ENCODE measurements at regions not wholly inside any gene's neighbourhood (a gene's known extent, or its start where the extent isn't known, plus 50 kb on each side); places are given as distances from the start of the nearest gene placed in this dataset.

- Histone ChIP-seq H3K27me3 (no peaks in the 10 kb centered on the region), H3K27ac (no peak overlapping the region), H3K9me3 (peaks cover 0 to 6% of the 10 kb centered on the region in 2 donors), H3K4me3 (no peak overlapping the region), H3K4me1 (no peaks in the 10 kb centered on the region), H3K36me3 (no peaks in the 10 kb centered on the region)
- DNase-seq (no peak), ATAC-seq (no peak)
- TF ChIP-seq, protein P1, sequence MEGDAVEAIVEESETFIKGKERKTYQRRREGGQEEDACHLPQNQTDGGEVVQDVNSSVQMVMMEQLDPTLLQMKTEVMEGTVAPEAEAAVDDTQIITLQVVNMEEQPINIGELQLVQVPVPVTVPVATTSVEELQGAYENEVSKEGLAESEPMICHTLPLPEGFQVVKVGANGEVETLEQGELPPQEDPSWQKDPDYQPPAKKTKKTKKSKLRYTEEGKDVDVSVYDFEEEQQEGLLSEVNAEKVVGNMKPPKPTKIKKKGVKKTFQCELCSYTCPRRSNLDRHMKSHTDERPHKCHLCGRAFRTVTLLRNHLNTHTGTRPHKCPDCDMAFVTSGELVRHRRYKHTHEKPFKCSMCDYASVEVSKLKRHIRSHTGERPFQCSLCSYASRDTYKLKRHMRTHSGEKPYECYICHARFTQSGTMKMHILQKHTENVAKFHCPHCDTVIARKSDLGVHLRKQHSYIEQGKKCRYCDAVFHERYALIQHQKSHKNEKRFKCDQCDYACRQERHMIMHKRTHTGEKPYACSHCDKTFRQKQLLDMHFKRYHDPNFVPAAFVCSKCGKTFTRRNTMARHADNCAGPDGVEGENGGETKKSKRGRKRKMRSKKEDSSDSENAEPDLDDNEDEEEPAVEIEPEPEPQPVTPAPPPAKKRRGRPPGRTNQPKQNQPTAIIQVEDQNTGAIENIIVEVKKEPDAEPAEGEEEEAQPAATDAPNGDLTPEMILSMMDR (IDR thresholded peaks at IDR 0.05): no peak
- intact Hi-C loops (cut with DNase I): no loop called here
These were observed 80.7 kb upstream of the ZNF280D start for GRCh38 chr15:56813995-56814394.

GRCh38 chr15:56812961-56813360, 79.7 kb upstream of the ZNF280D start:
- TF ChIP-seq, protein P1 (IDR thresholded peaks at IDR 0.05): no peak
- no peak overlapping the region for H3K27ac ChIP-seq
- H3K4me3 ChIP-seq: no peak overlapping the region
- intact Hi-C loops (cut with DNase I): no loop called here
- no peak for DNase-seq
- H3K36me3 ChIP-seq: no peaks in the 10 kb centered on the region
- ATAC-seq: no peak
- no peaks in the 10 kb centered on the region for H3K4me1 ChIP-seq
- H3K9me3 ChIP-seq: peaks cover under 1 to 16% of the 10 kb centered on the region in 2 donors
- no peaks in the 10 kb centered on the region for H3K27me3 ChIP-seq

DNA sequence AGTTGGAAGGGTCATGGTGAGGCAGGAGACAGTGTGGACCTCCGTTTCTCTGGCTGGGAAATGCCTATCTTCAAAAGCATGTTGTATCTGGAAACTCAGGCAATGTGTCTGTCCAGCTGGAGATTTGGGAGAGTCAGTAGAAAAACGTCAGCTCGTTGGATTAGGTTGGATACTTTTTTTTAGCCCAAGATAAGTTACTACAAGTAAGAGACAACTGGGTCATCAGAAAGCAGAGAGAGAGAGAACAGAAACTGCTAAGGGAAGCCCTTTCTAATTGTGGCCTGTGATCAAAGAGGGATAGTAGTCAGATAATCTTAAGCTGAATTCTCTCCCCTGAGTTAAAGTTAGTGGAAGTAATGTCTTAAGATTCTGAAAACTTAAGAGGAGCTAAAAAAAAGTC, 78.9 kb upstream of the ZNF280D start:
- ATAC-seq (peak; percentile 18), DNase-seq (no peak)
- no peak overlapping the region for H3K4me3 ChIP-seq
- H3K4me1 ChIP-seq: no peaks in the 10 kb centered on the region
- H3K27me3 ChIP-seq: no peaks in the 10 kb centered on the region
- TF ChIP-seq, protein P1 (IDR thresholded peaks at IDR 0.05): no peak
- H3K36me3 ChIP-seq: no peaks in the 10 kb centered on the region
- peaks cover 5 to 23% of the 10 kb centered on the region in 2 donors for H3K9me3 ChIP-seq
- intact Hi-C loops (cut with DNase I): no loop called here
- no peak overlapping the region for H3K27ac ChIP-seq

- ATAC-seq: no peak
- Histone ChIP-seq H3K27ac (no peak overlapping the region), H3K4me1 (no peaks in the 10 kb centered on the region), H3K4me3 (no peak overlapping the region), H3K36me3 (no peaks in the 10 kb centered on the region), H3K27me3 (no peaks in the 10 kb centered on the region), H3K9me3 (peaks cover 5 to 23% of the 10 kb centered on the region in 2 donors)
- no peak for DNase-seq
- intact Hi-C loops (cut with DNase I): no loop called here
- TF ChIP-seq, protein P1 (IDR thresholded peaks at IDR 0.05): no peak
These were observed 78.3 kb upstream of the ZNF280D start for GRCh38 chr15:56811586-56811985.

DNA sequence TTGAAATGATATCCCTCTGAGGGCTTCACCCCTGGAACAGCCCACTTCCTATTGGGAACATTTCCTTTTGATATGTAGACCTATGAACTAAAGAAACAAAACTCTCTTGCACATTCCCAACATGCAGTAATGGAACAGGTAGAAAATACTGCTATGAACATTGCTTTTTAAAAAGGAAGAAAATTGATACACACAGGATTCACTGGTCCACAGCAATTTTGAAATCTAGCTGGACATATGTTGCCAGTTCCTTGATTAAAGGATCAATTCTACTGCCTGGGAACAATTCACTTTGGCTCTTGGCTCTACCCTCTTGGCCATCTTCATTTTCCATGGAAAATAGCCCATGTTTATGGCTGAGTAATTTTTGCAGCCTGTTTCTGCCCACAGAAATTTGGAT, 74.9 kb upstream of the ZNF280D start:
- Histone ChIP-seq H3K9me3 (peaks cover 5 to 23% of the 10 kb centered on the region in 2 donors), H3K4me1 (no peaks in the 10 kb centered on the region), H3K36me3 (no peaks in the 10 kb centered on the region), H3K27me3 (no peaks in the 10 kb centered on the region), H3K27ac (no peak overlapping the region), H3K4me3 (no peak overlapping the region)
- TF ChIP-seq, protein P1 (IDR thresholded peaks at IDR 0.05): no peak
- ATAC-seq: no peak
- intact Hi-C loops (cut with DNase I): no loop called here
- no peak for DNase-seq
